Activated naive CD4-positive, alpha-beta T cell treated with anti-CD3 and anti-CD28 coated beads for 36 hours (primary cell): ENCODE measurements at regions not wholly inside any gene's neighbourhood (a gene's known extent, or its start where the extent isn't known, plus 50 kb on each side); places are given as distances from the start of the nearest gene placed in this dataset.

Experiments used
- CTCF ChIA-PET: fragments of 350-600 bp; sonication (Branson Sonifier 250); formaldehyde crosslinking; loops from one replicate; lab custom pipeline; 2021; ENCODE audit warnings: antibody characterized with exemption; lab: Charles Lee
- DNase-seq: peaks from one replicate; pipeline ENCODE4 v3.0.0-alpha.2; 2020
- H3K27ac Mint-ChIP-seq: one replicate; pipeline ENCODE4 v1.8.0; 2021; ENCODE audit warnings: mild to moderate bottlenecking, mixed read lengths
- H3K27me3 Mint-ChIP-seq: one replicate; pipeline ENCODE4 v1.8.0; 2021; ENCODE audit warnings: low read depth, mixed read lengths
- H3K36me3 Mint-ChIP-seq: one replicate; pipeline ENCODE4 v1.8.0; 2021; ENCODE audit warnings: low read depth, mixed read lengths
- H3K4me1 Mint-ChIP-seq: one replicate; pipeline ENCODE4 v1.8.0; 2021; ENCODE audit warnings: low read depth, mixed read lengths
- H3K4me3 Mint-ChIP-seq: one replicate; pipeline ENCODE4 v1.8.0; 2021; ENCODE audit warnings: mild to moderate bottlenecking, moderate library complexity, mixed read lengths
- H3K9me3 Mint-ChIP-seq: one replicate; pipeline ENCODE4 v1.8.0; 2021; ENCODE audit warnings: mixed read lengths
- intact Hi-C: fragments of 100-400 bp; cut with micrococcal nuclease; formaldehyde crosslinking; loops from one replicate; pipeline ENCODE4 v1.15.1; 2023

DNA sequence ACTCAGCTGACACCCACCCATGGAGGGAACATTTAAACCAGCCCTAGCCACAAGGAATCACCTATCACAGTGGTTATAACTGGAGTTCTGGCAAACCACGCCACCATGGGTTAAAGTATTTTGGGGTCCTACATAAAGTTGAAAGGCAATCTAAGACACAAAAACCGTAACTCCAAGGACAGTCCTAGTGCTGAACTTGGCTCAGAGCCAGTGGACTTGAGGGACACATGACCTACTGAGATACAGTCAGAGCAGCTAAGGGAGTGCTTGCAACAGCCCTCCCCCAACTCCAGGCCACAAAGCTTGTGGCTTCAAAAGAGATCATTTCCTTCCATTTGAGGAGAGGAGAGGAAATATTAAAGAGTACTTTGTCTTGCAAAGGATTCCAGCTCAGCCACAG, 300.5 kb downstream of the FGF13 start:
- no peak overlapping the region for H3K4me3 Mint-ChIP-seq
- CTCF ChIA-PET, result no interaction called here
- intact Hi-C loops, result no loop called here
- no peaks in the 10 kb centered on the region for H3K36me3 Mint-ChIP-seq
- H3K9me3 Mint-ChIP-seq, result no peaks in the 10 kb centered on the region
- H3K27ac Mint-ChIP-seq, result no peak overlapping the region
- no peak for DNase-seq
- H3K4me1 Mint-ChIP-seq, result no peaks in the 10 kb centered on the region
- H3K27me3 Mint-ChIP-seq, result no peaks in the 10 kb centered on the region
